Coronary artery (tissue), 2 donors: ENCODE measurements at regions not wholly inside any gene's neighbourhood (a gene's known extent, or its start where the extent isn't known, plus 50 kb on each side); places are given as distances from the start of the nearest gene placed in this dataset.

Source experiments
- DNase-seq: peaks from one replicate; pipeline ENCODE4 v3.0.0-alpha.2; 2017; ENCODE audit warnings: low spot score
- H3K27ac ChIP-seq, 2 donors: fragments of 200-600 bp; sonication (generic); one replicate each; pipeline ENCODE4 v1.5.1; 2016 to 2019
- H3K4me3 ChIP-seq: fragments of 200-600 bp; sonication (generic); 2 replicates; pipeline ENCODE4 v1.5.1; 2016; ENCODE audit warnings: mild to moderate bottlenecking, moderate library complexity
- TF ChIP-seq, protein P1 (sequence below): fragments of 200-600 bp; sonication (generic); IDR thresholded peaks from one replicate; pipeline ENCODE4 v1.5.1; 2019; ENCODE audit warnings: antibody characterized with exemption

DNA sequence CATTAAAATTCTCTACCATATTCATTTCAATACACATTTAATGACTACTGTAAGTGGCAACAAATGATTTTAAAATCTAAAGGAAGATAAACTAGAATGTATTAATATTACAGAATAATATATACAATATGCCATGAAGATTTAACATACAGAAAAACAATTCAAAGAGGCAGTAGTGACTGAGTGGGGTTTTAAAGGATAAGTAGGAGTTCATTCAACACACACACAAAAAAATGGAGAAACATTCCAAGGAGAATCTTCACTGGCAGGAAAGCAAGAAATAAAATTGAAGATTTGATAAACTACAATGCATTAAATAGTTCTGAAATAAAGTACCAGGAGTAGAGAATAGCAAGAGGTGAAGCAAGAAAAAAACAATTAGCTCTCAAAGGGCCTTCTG is 215.1 kb downstream of the IBTK start:
- Histone ChIP-seq H3K4me3 (no peak overlapping the region), H3K27ac (no peak overlapping the region)
- no peak for DNase-seq
- TF ChIP-seq, protein P1, sequence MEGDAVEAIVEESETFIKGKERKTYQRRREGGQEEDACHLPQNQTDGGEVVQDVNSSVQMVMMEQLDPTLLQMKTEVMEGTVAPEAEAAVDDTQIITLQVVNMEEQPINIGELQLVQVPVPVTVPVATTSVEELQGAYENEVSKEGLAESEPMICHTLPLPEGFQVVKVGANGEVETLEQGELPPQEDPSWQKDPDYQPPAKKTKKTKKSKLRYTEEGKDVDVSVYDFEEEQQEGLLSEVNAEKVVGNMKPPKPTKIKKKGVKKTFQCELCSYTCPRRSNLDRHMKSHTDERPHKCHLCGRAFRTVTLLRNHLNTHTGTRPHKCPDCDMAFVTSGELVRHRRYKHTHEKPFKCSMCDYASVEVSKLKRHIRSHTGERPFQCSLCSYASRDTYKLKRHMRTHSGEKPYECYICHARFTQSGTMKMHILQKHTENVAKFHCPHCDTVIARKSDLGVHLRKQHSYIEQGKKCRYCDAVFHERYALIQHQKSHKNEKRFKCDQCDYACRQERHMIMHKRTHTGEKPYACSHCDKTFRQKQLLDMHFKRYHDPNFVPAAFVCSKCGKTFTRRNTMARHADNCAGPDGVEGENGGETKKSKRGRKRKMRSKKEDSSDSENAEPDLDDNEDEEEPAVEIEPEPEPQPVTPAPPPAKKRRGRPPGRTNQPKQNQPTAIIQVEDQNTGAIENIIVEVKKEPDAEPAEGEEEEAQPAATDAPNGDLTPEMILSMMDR: no peak

DNA sequence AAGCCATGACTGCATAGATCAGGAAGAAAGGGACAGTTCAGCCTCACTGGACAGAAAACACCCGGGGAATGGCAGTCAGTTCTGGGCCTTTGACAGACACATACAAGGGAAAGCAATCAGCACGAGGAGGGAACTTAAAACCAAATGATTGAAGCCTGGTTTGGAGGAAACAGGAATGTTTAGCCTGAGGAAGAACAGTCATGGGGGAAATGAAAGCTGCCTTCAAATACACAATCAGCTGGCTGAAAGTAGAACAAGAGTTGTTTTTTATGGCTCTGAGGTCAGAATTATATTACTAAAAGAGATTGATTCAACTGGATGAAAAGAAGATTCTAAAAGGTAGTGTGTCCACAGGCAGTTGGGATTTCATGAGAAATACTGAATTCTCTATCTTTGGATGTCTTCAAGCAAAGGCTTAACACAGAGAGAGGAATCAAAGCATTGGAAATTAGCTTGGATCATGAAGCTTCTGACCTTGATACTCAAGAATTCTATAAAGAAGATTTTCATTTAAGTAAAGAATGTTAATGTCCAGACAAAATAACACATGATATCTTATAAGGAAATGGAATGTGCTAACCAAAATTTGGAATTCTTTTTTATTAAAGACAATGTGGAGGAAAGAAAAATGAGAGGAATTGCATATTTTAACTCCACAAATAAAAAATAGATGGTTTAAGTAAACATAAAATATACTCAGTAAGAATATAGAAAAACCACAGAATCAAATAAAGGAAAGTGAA is 216.6 kb downstream of the IBTK start:
- no peak for DNase-seq
- TF ChIP-seq, protein P1: no peak
- Histone ChIP-seq H3K4me3 (no peak overlapping the region), H3K27ac (peak overlapping the region; percentile 25 to 42)

DNA sequence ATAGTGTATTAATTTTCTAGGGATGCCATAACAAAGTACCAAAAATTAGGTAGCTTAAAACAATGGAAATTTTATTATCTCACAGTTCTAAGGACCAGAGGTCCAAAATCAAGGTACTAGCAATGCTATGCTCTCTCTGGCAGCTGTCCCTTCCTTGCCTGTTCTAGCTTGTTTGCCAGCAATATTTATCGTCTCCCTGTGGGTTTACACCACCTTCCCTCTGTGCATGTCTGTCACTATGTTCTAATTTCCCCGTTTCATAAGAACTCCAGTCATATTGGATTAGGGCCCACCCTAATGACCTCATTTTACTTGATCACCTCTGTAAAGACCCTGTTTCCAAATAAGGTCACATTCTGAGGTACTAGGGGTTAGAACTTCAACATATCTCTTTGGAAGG is 217.2 kb downstream of the IBTK start:
- H3K4me3 ChIP-seq: no peak overlapping the region
- DNase-seq: no peak
- TF ChIP-seq, protein P1: no peak
- H3K27ac ChIP-seq: peak overlapping the region; percentile 25 to 42

DNA sequence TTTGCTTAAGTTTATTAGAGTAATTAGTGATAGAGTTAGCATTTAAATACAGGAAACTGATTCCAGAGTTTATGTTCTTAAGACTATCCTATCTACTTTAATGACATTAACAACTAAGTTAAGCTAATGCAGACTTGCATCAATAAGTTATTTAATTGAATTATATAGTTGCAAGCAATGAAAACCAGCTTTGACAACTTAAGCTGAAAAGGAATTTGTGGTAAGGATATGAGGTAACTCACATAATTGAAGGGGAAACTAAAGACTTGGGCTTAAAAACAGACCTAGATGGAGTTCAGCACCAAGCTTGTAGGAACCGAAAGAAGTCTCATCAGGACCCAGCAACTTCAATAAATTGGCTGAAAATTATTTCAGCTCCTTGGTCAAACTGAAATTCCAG is 222.3 kb downstream of the IBTK start:
- no peak for DNase-seq
- H3K27ac ChIP-seq: no peak overlapping the region
- TF ChIP-seq, protein P1: no peak
- H3K4me3 ChIP-seq: no peak overlapping the region

DNA sequence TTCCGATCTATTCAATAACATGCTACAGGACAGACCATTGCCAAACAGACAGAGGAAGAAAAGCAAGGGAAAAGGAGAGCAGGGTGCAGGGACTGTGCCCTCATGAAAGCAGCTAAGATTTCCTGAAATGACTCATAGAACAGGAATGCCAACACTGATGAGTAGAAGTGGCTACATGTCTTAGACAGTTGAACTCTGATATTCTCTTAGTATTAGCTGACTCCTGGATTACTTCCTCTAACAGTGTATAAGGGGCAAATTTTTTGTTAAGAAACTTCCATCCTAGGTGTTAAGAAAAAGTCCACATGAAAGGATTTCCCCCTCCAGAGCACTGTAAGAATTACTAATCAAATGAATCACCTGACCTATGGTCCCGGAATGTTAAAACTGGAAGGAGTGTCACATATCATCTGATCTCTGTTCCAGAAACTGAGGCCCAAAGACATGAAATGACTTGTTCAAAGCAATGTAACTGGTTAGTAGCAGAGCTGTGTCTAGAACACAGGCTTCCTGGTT is 224.9 kb downstream of the IBTK start:
- Histone ChIP-seq H3K4me3 (no peak overlapping the region), H3K27ac (no peak overlapping the region)
- TF ChIP-seq, protein P1: no peak
- no peak for DNase-seq

DNA sequence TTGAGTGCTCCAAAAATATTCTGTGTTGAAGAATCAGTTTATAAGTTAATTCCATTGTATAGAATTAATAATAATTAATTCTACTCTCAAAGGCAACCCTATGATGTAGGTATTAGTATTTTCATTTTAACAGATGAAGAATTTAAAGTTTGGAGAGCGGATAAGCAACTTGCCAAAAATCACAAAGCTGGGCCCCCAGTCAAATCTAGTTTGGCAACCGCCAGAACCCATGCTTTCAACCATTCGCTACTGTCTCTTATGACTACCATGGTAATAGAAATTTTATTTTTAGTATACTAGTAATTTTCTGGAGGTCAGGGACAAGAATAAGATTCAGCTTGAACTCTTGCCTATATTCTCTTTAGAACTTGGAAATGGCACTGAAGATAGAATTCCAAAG is 229.8 kb downstream of the IBTK start:
- TF ChIP-seq, protein P1: no peak
- no peak for DNase-seq
- Histone ChIP-seq H3K4me3 (peak overlapping the region; percentile 32), H3K27ac (peak overlapping the region; percentile 80 to 93)

DNA sequence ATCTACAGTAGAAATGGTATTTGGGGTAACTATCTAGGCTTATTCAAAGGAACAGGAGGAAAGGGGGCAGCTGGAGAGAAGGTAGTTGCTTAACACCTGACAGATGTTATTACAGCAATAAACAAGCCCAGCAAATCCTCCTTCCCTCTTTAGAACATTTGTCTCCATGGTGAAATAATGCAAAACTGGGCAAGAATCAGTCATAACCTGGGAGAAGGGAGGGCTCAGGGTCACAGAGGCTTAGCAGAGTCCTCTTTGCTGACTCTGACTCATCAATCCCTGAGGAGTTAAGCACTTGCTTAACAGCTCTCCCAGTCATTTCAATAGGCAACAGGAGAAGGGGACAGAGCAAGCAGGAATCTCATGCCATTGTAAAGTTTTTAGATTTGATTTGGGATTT is 230.3 kb downstream of the IBTK start:
- H3K4me3 ChIP-seq: peak overlapping the region; percentile 32
- DNase-seq: peak; percentile 80
- H3K27ac ChIP-seq: peak overlapping the region; percentile 80 to 93
- TF ChIP-seq, protein P1: no peak
